Activated CD8-positive, alpha-beta memory T cell treated with anti-CD3 and anti-CD28 coated beads, Interleukin-2, amount 10 ng/mL, durations not matched to agents 7 days and 5 days (primary cell): ENCODE measurements at regions not wholly inside any gene's neighbourhood (a gene's known extent, or its start where the extent isn't known, plus 50 kb on each side); places are given as distances from the start of the nearest gene placed in this dataset.
"Not testable (repeated sequence)": the region's sequence is repeated elsewhere in the genome, so short reads cannot be mapped to it uniquely, and the experiment has no call there.

ENCODE experiments used
- ATAC-seq: fragments of 150-1000 bp; cut with Tn5 transposase; one replicate; pipeline ENCODE4 v1.10.0; 2021; ENCODE audit warnings: moderate library complexity
- CTCF ChIA-PET: fragments of 350-600 bp; sonication (Branson Sonifier 250); formaldehyde crosslinking; loops from one replicate; lab custom pipeline; 2021; ENCODE audit warnings: antibody characterized with exemption; lab: Charles Lee
- DNase-seq: peaks from one replicate; pipeline ENCODE4 v3.0.0-alpha.2; 2020
- H3K27ac Mint-ChIP-seq: one replicate; pipeline ENCODE4 v1.8.0; 2021; ENCODE audit warnings: mild to moderate bottlenecking, mixed read lengths
- H3K27me3 Mint-ChIP-seq: one replicate; pipeline ENCODE4 v1.8.0; 2021; ENCODE audit warnings: mixed read lengths
- H3K36me3 Mint-ChIP-seq: one replicate; pipeline ENCODE4 v1.8.0; 2021; ENCODE audit warnings: mild to moderate bottlenecking, mixed read lengths
- H3K4me1 Mint-ChIP-seq: one replicate; pipeline ENCODE4 v1.8.0; 2021; ENCODE audit warnings: mixed read lengths
- H3K4me3 Mint-ChIP-seq: one replicate; pipeline ENCODE4 v1.8.0; 2021; ENCODE audit warnings: mild to moderate bottlenecking, moderate library complexity, mixed read lengths
- H3K9me3 Mint-ChIP-seq: one replicate; pipeline ENCODE4 v1.8.0; 2022; ENCODE audit warnings: low read depth, mixed read lengths

DNA sequence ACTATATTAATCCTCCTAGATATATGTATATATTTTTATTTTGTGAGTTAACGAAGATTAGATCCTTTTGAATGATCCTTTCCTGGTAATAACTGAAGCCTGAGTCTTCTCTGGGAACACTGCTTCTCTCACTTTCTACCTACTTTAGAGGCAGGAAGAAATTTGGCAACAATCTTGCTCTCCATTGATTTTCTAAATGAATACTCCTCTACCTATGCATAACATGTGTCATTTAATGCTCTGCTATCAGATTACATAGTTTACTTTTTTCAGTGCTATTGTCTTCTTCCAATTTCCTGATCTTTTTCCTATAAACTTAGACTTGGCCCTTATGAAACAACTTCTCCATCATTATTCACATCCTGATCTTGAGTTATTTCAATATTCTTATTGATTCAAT is 60.4 kb upstream of the PDHA2 start:
- CTCF ChIA-PET = no interaction called here
- Mint-ChIP-seq H3K27me3 (no peaks in the 10 kb centered on the region), H3K36me3 (no peaks in the 10 kb centered on the region), H3K4me3 (no peak overlapping the region), H3K27ac (no peak overlapping the region), H3K4me1 (no peaks in the 10 kb centered on the region), H3K9me3 (peaks cover 6% of the 10 kb centered on the region)
- no peak for ATAC-seq
- no peak for DNase-seq

DNA sequence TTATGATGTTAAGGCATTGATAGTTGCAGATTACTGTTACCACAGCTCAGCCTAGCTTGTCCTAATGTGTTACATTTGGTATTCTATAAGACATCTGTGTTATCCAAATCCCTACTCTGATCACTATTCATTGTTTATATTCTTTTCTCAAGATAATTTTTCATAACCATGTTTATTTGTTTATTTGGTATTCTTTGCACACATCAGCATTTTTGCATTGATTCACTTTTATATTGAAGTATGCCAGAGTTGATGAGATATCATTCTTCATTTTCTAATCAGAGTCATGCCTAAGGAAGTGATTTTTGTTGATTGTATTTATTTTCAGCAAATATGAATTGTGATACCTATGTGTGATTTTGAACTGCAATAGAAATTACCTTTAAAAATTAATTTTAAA is 61.2 kb upstream of the PDHA2 start:
- H3K4me3 Mint-ChIP-seq = no peak overlapping the region
- H3K36me3 Mint-ChIP-seq = no peaks in the 10 kb centered on the region
- no peaks in the 10 kb centered on the region for H3K4me1 Mint-ChIP-seq
- no peak overlapping the region for H3K27ac Mint-ChIP-seq
- no peaks in the 10 kb centered on the region for H3K27me3 Mint-ChIP-seq
- ATAC-seq (no peak), DNase-seq (no peak)
- H3K9me3 Mint-ChIP-seq = peaks cover 6% of the 10 kb centered on the region
- CTCF ChIA-PET = no interaction called here

DNA sequence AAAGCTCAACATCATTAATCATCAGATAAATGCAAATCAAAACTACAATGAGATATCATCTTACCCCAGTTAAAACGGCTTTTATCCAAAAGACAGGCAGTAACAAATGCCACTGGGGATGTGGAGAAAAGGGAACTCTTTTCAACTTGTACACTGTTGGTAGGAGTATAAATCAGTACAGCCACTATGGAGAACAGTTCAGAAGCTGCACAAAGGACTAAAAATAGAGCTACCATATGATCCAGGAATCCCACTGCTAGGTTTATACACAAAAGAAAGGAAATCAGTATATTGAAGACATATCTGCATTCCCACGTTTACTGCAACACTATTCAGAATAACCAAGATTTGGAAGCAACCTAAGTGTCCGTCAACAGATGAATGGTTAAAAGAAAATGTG is 69.3 kb upstream of the PDHA2 start:
- H3K27ac Mint-ChIP-seq, H3K27me3 Mint-ChIP-seq, H3K4me1 Mint-ChIP-seq, CTCF ChIA-PET, H3K9me3 Mint-ChIP-seq, DNase-seq, ATAC-seq, H3K36me3 Mint-ChIP-seq, H3K4me3 Mint-ChIP-seq: not testable (repeated sequence)

DNA sequence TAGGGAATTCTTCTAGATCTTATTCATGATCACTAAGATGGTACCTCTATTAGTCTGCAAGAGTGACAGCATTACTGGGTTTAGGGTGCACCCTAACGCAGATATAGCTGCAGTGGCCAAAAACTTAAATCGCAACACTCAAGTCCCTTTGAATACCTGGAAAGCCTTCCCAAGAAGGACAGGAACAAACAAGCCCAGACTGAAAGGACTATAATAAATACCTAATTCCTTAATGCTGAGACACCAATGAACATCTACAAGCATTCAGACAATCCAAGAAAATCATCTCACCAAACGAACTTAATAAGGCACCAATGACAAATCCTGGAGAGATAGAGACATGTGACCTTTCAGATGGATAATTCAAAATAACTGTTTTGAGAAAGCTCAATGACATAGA is 74.9 kb upstream of the PDHA2 start:
- no peak overlapping the region for H3K4me3 Mint-ChIP-seq

DNA sequence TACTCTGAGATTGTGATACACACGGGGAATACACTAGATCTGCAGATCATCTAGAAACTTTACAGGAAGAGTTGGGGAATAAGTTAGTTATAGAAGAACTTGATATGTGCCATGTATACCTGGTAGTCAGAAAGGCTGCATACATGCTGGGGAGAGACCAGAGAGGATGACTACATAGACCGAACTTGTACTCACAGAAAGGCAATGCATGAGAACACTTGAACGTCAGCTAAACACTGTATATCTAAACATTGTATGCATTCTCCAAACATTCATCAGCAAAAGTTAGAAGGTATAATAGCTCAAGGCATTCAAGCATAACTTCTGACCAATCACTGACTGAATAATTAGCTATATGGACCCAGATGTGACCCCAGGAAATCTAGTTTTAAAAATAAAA is 78.0 kb upstream of the PDHA2 start:
- ATAC-seq (no peak), DNase-seq (no peak)
- H3K9me3 Mint-ChIP-seq = peaks cover 5% of the 10 kb centered on the region
- no peaks in the 10 kb centered on the region for H3K36me3 Mint-ChIP-seq
- H3K4me3 Mint-ChIP-seq = no peak overlapping the region
- CTCF ChIA-PET = no interaction called here
- no peak overlapping the region for H3K27ac Mint-ChIP-seq
- no peaks in the 10 kb centered on the region for H3K4me1 Mint-ChIP-seq
- H3K27me3 Mint-ChIP-seq = no peaks in the 10 kb centered on the region

More for the DNA sequence above, 74.9 kb upstream of the PDHA2 start:
- no peak overlapping the region for H3K27ac Mint-ChIP-seq
- no peaks in the 10 kb centered on the region for H3K27me3 Mint-ChIP-seq
- H3K36me3 Mint-ChIP-seq = no peaks in the 10 kb centered on the region
- no peaks in the 10 kb centered on the region for H3K4me1 Mint-ChIP-seq
- peaks cover 5% of the 10 kb centered on the region for H3K9me3 Mint-ChIP-seq
- CTCF ChIA-PET = no interaction called here
- DNase-seq (no peak), ATAC-seq (no peak)

DNA sequence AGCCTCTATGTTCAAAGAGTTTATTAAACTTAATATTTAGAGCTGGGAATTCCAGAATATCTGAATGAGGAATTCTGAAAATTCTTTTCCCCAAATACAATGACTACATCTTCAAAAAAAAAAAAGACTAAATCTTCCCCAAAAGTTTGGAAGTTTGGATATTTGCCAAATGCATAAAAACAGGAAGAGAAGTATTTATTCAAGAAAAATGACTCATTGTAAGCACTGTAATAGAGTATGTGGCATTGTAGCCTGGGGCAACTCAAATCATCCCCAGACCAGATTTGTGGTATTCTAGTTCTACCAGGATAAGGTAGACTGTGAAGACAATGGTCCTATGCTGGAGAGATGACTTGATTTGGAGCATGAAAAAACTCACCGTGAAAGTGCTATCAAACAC is 78.5 kb upstream of the PDHA2 start:
- ATAC-seq (no peak), DNase-seq (no peak)
- no peak overlapping the region for H3K27ac Mint-ChIP-seq
- CTCF ChIA-PET = no interaction called here
- peaks cover 5% of the 10 kb centered on the region for H3K9me3 Mint-ChIP-seq
- H3K4me1 Mint-ChIP-seq = no peaks in the 10 kb centered on the region
- H3K36me3 Mint-ChIP-seq = no peaks in the 10 kb centered on the region
- no peaks in the 10 kb centered on the region for H3K27me3 Mint-ChIP-seq
- no peak overlapping the region for H3K4me3 Mint-ChIP-seq

DNA sequence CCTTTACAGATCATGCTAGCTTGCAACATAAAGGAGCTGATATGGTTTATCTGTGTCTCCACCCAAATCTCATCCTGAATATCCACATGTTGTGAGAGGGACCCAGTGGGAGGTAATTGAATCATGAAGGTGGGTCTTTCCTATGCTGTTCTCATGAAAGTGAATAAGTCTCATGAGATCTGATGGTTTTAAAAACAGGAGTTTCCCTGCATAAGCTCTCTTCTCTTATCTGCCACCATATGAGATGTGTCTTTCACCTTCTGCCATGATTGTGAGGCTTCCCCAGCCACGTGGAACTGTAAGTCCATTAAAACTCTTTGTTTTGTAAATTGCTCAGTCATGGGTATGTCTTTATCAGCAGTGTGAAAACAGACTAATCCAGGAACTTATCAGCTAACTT is 79.2 kb upstream of the PDHA2 start:
- CTCF ChIA-PET, H3K27ac Mint-ChIP-seq, H3K4me1 Mint-ChIP-seq, H3K9me3 Mint-ChIP-seq, DNase-seq, ATAC-seq, H3K36me3 Mint-ChIP-seq, H3K4me3 Mint-ChIP-seq, H3K27me3 Mint-ChIP-seq: not testable (repeated sequence)

DNA sequence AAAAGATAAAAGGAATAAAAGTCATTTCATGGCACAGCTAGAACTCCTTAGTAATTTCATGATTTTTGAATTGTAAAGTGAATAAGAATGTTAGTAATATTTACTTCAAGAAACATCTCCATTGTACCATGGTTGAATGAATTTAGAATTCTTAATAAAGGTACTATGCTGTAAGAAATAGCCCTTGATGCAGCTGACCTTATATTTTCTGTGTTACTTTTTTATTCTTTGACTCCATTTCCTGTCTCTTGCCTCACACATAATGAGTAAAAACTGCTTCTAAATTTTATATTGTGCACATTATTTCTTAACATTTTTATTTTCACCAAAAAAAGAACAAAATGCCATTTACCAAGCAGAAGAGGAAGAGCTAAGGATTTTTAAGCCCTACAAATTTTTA is 81.9 kb upstream of the PDHA2 start:
- Mint-ChIP-seq H3K27ac (no peak overlapping the region), H3K36me3 (no peaks in the 10 kb centered on the region), H3K4me3 (no peak overlapping the region), H3K9me3 (peaks cover 5% of the 10 kb centered on the region), H3K27me3 (no peaks in the 10 kb centered on the region), H3K4me1 (no peaks in the 10 kb centered on the region)
- CTCF ChIA-PET = no interaction called here
- DNase-seq = no peak
- no peak for ATAC-seq

DNA sequence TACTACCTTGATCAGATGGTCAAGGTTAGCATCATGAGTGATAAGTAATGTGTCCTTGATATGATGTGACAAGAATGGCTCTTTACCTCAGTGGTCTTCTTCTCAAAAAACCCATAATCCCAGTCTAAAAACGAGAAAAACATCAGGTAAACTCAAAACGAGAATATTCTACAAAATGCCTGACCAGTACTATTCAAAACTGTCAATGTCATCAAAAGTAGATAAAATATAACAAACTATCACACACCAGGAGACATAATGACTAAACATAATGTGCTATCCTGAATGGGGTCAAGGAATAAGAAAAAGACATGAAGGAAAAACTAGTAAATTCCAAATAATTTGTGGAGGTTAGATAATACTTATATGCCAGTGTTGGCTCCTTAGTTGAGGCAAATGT is 85.2 kb upstream of the PDHA2 start:
- CTCF ChIA-PET = interaction anchor here (0.6 kb wide), 1 partner anchor 461 kb away, joined by 3 read pairs; no protein-coding TSS in a partner anchor
- no peaks in the 10 kb centered on the region for H3K36me3 Mint-ChIP-seq
- no peak overlapping the region for H3K27ac Mint-ChIP-seq
- ATAC-seq = no peak
- H3K4me3 Mint-ChIP-seq = no peak overlapping the region
- H3K4me1 Mint-ChIP-seq = no peaks in the 10 kb centered on the region
- no peaks in the 10 kb centered on the region for H3K27me3 Mint-ChIP-seq
- no peak for DNase-seq
- H3K9me3 Mint-ChIP-seq = peaks cover 2% of the 10 kb centered on the region

DNA sequence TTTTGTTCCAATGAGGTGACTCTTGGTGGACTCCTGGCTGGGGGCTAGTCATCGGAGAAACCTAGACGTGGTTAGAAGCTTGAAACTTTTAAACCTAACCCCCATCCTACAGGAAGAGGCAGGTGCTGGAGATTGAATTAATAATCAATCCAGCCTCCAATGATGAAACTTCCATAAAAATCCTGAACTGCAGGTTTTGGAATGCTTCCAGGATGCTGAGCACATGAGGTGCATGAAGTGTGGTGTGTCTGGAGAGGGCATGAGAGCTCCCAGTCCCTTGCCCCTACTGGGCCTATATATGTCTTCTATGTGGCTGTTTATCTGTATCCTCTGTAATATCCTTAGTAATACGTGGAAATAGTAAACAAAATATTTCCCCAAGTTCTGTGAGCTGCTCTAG is 90.7 kb upstream of the PDHA2 start:
- Mint-ChIP-seq H3K27ac (no peak overlapping the region), H3K4me1 (no peaks in the 10 kb centered on the region), H3K9me3 (peaks cover 2% of the 10 kb centered on the region), H3K36me3 (no peaks in the 10 kb centered on the region), H3K4me3 (no peak overlapping the region), H3K27me3 (no peaks in the 10 kb centered on the region)
- ATAC-seq = no peak
- DNase-seq = no peak
- CTCF ChIA-PET = no interaction called here

DNA sequence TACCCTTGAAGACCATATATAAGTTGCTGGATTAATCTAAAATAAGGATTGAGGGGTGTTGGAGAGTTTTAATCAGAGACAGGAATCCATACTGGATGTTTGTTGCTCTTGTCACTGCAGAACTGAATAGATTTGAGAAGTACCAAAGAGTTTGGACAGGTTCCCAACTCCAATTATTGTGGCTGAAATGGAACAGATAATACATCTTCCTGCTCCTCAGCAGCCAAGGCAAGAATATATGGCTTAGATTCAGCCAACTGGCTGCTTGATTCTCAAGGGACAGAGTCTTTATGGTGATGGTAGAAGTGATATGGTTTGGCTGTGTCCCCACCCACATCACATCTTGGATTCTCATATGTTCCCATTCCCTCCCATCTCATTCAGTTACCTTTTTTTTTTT is 97.0 kb upstream of the PDHA2 start:
- no peaks in the 10 kb centered on the region for H3K27me3 Mint-ChIP-seq
- no peak for ATAC-seq
- H3K27ac Mint-ChIP-seq = no peak overlapping the region
- H3K9me3 Mint-ChIP-seq = peaks cover 2% of the 10 kb centered on the region
- no peak for DNase-seq
- no peaks in the 10 kb centered on the region for H3K36me3 Mint-ChIP-seq
- no peaks in the 10 kb centered on the region for H3K4me1 Mint-ChIP-seq
- CTCF ChIA-PET = no interaction called here
- no peak overlapping the region for H3K4me3 Mint-ChIP-seq

DNA sequence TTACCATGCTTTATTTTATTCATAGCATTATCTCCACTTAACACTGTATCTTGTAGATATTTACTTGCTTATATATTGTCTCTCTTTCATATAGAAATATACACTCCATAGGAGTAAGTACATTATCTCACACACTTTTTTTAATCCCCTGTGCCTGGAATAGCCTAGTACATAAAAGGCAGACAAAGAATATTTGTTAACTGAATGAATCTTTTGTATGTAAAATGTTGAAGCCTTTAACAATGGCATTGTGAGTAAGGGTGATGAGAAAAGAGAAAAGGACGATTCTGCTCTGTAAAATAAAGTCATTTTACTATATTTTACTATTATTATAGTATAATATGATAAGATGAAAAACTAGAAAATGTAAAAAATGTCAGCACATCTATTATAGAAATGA is 97.7 kb upstream of the PDHA2 start:
- no peak overlapping the region for H3K4me3 Mint-ChIP-seq
- no peaks in the 10 kb centered on the region for H3K4me1 Mint-ChIP-seq
- peaks cover 2% of the 10 kb centered on the region for H3K9me3 Mint-ChIP-seq
- no peak for DNase-seq
- CTCF ChIA-PET = no interaction called here
- H3K27me3 Mint-ChIP-seq = no peaks in the 10 kb centered on the region
- ATAC-seq = no peak
- H3K36me3 Mint-ChIP-seq = no peaks in the 10 kb centered on the region
- no peak overlapping the region for H3K27ac Mint-ChIP-seq

DNA sequence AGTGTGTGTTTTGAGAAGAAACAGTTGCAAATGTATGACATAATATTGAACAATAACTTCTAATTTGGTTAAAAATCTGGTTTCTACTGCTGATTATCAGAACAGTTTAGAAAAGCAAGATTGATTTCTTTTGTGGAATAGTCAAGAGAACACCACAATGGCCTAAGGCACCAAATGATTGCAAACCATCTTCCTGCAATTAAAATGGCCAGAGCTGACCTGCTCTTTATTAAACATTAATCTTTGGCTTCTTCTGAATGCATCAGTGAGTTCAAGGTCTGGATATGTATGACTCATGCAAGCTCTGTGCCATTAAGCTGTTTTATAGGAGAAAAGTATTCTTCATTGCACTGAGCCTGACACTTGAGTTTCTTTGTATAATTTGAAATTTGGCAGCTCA is 107.8 kb upstream of the PDHA2 start:
- H3K36me3 Mint-ChIP-seq = no peaks in the 10 kb centered on the region
- no peaks in the 10 kb centered on the region for H3K27me3 Mint-ChIP-seq
- DNase-seq = no peak
- H3K4me3 Mint-ChIP-seq = no peak overlapping the region
- no peak overlapping the region for H3K27ac Mint-ChIP-seq
- no peaks in the 10 kb centered on the region for H3K9me3 Mint-ChIP-seq
- no peaks in the 10 kb centered on the region for H3K4me1 Mint-ChIP-seq
- CTCF ChIA-PET = no interaction called here
- no peak for ATAC-seq

DNA sequence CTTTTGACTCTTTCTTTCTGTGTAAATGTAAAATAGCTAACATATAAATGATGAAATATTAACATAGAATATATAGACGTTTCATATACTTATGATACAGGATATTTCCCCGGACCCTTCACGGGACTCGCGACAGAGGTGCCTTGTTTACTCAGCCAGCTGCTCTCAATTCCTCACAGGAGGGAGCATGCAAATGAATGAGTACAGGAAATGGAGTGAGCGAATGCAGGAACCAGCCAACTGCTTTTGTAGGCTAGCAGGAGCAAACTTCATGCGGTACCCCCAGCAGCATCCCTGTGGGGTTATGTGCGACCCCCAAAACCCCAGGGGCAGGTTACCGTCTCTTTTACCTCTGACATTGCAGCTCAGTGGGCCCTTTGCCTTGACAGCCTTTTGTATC is 110.3 kb upstream of the PDHA2 start:
- no peak overlapping the region for H3K27ac Mint-ChIP-seq
- no peaks in the 10 kb centered on the region for H3K36me3 Mint-ChIP-seq
- no peak overlapping the region for H3K4me3 Mint-ChIP-seq
- CTCF ChIA-PET = no interaction called here
- ATAC-seq (no peak), DNase-seq (no peak)
- H3K9me3 Mint-ChIP-seq = no peaks in the 10 kb centered on the region
- H3K27me3 Mint-ChIP-seq = no peaks in the 10 kb centered on the region
- H3K4me1 Mint-ChIP-seq = no peaks in the 10 kb centered on the region

DNA sequence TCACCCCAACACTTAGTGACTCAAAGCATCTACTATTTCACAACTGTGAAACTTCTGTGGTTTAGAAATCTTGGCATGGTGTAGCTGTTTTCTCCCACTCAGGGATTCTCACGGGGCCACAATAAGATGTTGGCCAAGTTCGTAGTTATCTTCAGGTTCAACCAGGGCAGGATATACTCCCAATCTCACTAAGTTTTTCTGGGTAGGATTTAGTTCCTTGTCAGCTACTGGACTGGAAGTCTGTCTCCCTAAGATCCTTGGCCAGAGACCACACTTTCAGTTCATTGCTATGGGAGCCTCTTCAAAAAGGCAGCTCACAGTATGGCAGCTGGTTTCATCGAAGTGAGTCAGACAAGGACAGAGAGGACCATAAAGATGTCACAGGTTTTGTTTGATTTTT is 111.7 kb upstream of the PDHA2 start:
- H3K27me3 Mint-ChIP-seq = no peaks in the 10 kb centered on the region
- ATAC-seq = no peak
- H3K9me3 Mint-ChIP-seq = no peaks in the 10 kb centered on the region
- DNase-seq = no peak
- no peaks in the 10 kb centered on the region for H3K4me1 Mint-ChIP-seq
- no peak overlapping the region for H3K4me3 Mint-ChIP-seq
- CTCF ChIA-PET = no interaction called here
- no peak overlapping the region for H3K27ac Mint-ChIP-seq
- H3K36me3 Mint-ChIP-seq = no peaks in the 10 kb centered on the region
